ENCODE measurements at regions not wholly inside any gene's neighbourhood (a gene's known extent, or its start where the extent isn't known, plus 50 kb on each side); places are given as distances from the start of the nearest gene placed in this dataset.

DNA sequence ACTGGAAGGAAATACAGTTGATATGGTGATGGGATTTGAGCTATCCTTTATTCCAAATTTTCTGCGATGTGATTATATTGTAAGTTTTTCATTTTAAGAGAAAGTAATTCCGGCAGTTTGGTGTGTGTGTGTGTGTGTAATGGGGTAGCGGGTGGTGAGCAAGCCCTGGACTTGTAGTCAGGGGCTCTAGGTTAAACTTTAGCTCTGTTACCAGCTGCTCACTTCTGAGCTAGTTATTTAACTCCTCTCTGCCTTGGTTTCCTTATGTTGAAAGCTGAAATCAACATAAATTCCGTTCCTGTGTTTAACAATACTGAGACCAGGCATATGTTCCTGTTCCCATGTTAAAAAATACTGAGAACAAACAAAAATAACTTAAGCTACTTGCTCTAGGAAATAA is 174.1 kb upstream of the CASK start:
- TF ChIP-seq, protein P1, sequence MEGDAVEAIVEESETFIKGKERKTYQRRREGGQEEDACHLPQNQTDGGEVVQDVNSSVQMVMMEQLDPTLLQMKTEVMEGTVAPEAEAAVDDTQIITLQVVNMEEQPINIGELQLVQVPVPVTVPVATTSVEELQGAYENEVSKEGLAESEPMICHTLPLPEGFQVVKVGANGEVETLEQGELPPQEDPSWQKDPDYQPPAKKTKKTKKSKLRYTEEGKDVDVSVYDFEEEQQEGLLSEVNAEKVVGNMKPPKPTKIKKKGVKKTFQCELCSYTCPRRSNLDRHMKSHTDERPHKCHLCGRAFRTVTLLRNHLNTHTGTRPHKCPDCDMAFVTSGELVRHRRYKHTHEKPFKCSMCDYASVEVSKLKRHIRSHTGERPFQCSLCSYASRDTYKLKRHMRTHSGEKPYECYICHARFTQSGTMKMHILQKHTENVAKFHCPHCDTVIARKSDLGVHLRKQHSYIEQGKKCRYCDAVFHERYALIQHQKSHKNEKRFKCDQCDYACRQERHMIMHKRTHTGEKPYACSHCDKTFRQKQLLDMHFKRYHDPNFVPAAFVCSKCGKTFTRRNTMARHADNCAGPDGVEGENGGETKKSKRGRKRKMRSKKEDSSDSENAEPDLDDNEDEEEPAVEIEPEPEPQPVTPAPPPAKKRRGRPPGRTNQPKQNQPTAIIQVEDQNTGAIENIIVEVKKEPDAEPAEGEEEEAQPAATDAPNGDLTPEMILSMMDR (IDR thresholded peaks at IDR 0.05): no peak
- no peak for TF ChIP-seq EP300 (IDR thresholded peaks at IDR 0.05)

Data from tibial nerve (tissue), 4 donors.